ENCODE measurements at regions not wholly inside any gene's neighbourhood (a gene's known extent, or its start where the extent isn't known, plus 50 kb on each side); places are given as distances from the start of the nearest gene placed in this dataset.
"Not testable (repeated sequence)": the region's sequence is repeated elsewhere in the genome, so short reads cannot be mapped to it uniquely, and the experiment has no call there.

DNA sequence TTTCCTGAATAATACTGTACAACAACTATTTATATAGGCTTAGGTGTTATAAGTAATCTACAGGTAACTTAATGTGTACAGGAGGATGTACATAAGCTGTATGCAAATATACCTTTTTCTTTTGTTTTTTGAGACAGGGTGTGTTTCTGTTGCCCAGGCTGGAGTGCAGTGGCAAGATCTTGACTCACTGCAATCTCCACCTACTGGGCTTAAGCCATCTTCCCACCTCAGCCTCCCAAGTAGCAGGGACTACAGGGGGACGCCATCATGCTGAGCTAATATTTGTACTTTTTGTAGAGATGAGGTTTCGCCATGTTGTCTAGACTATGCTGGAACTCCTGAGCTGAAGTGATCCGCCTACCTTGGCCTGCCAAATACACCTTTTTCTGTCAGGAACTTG lies 191.7 kb upstream of the ZNF217 start:
- no peaks in the 10 kb centered on the region for H3K27me3 ChIP-seq (ENCODE audit: control insufficient read depth in 1 of 2, insufficient read depth in 2 of 2, low read length in 1 of 2)
- DNase-seq, result no peak

GRCh38 chr20:53783768-53784167 lies 190.1 kb upstream of the ZNF217 start:
- Histone ChIP-seq H3K9me3 (ENCODE audit: control insufficient read depth, low read length) (no peaks in the 10 kb centered on the region), H3K4me1 (ENCODE audit: control insufficient read depth in 1 of 2, insufficient read depth in 2 of 2, low read length in 2 of 2) (no peaks in the 10 kb centered on the region), H3K27me3 (ENCODE audit: control insufficient read depth in 1 of 2, insufficient read depth in 2 of 2, low read length in 1 of 2) (no peaks in the 10 kb centered on the region), H3K4me3 (ENCODE audit: low read length in 2 of 2) (no peak overlapping the region), H3K27ac (ENCODE audit: low read depth in 1 of 2, low read length in 2 of 2) (no peak overlapping the region), H3K36me3 (ENCODE audit: control insufficient read depth in 1 of 2, insufficient read depth in 2 of 2, low read length in 1 of 2) (no peaks in the 10 kb centered on the region)
- intact Hi-C loops (cut with DNase I), result no loop called here
- WGBS, 2 donors, result 85 to 96% methylated on average over 3 of the region's 3 CpGs
- DNase-seq (no peak), ATAC-seq (ENCODE audit: low FRiP score) (no peak)

More for the DNA sequence above, 191.7 kb upstream of the ZNF217 start:
- no peaks in the 10 kb centered on the region for H3K36me3 ChIP-seq (ENCODE audit: control insufficient read depth in 1 of 2, insufficient read depth in 2 of 2, low read length in 1 of 2)
- no peaks in the 10 kb centered on the region for H3K9me3 ChIP-seq (ENCODE audit: control insufficient read depth, low read length)
- 93% methylated on average over 3 of the region's 3 CpGs for WGBS, 2 donors
- no peaks in the 10 kb centered on the region for H3K4me1 ChIP-seq (ENCODE audit: control insufficient read depth in 1 of 2, insufficient read depth in 2 of 2, low read length in 2 of 2)
- H3K4me3 ChIP-seq (ENCODE audit: low read length in 2 of 2), result no peak overlapping the region
- intact Hi-C loops (cut with DNase I), result no loop called here
- H3K27ac ChIP-seq (ENCODE audit: low read depth in 1 of 2, low read length in 2 of 2), result no peak overlapping the region
- no peak for ATAC-seq (ENCODE audit: low FRiP score)

GRCh38 chr20:53782612-53783246 lies 189.1 kb upstream of the ZNF217 start:
- no peaks in the 10 kb centered on the region for H3K36me3 ChIP-seq (ENCODE audit: control insufficient read depth in 1 of 2, insufficient read depth in 2 of 2, low read length in 1 of 2)
- WGBS, 2 donors, result 82 to 85% methylated on average over 4 of the region's 4 CpGs
- DNase-seq (no peak), ATAC-seq (ENCODE audit: low FRiP score) (no peak)
- intact Hi-C loops (cut with DNase I), result no loop called here
- H3K4me1 ChIP-seq (ENCODE audit: control insufficient read depth in 1 of 2, insufficient read depth in 2 of 2, low read length in 2 of 2), result no peaks in the 10 kb centered on the region
- H3K27me3 ChIP-seq (ENCODE audit: control insufficient read depth in 1 of 2, insufficient read depth in 2 of 2, low read length in 1 of 2), result no peaks in the 10 kb centered on the region
- no peak overlapping the region for H3K27ac ChIP-seq (ENCODE audit: low read depth in 1 of 2, low read length in 2 of 2)
- H3K4me3 ChIP-seq (ENCODE audit: low read length in 2 of 2), result no peak overlapping the region
- H3K9me3 ChIP-seq (ENCODE audit: control insufficient read depth, low read length), result no peaks in the 10 kb centered on the region

- DNase-seq (no peak), ATAC-seq (ENCODE audit: low FRiP score) (no peak)
- no peaks in the 10 kb centered on the region for H3K9me3 ChIP-seq (ENCODE audit: control insufficient read depth, low read length)
- intact Hi-C loops (cut with DNase I), result loop anchor here in 1 of 2 donors (10.0 kb wide), 2 partner anchors 85 to 205 kb away; no protein-coding TSS in a partner anchor
- no peaks in the 10 kb centered on the region for H3K27me3 ChIP-seq (ENCODE audit: control insufficient read depth in 1 of 2, insufficient read depth in 2 of 2, low read length in 1 of 2)
- 57 to 58% methylated on average over 1 of the region's 1 CpG for WGBS, 2 donors
- H3K4me1 ChIP-seq (ENCODE audit: control insufficient read depth in 1 of 2, insufficient read depth in 2 of 2, low read length in 2 of 2), result no peaks in the 10 kb centered on the region
- no peak overlapping the region for H3K4me3 ChIP-seq (ENCODE audit: low read length in 2 of 2)
- no peaks in the 10 kb centered on the region for H3K36me3 ChIP-seq (ENCODE audit: control insufficient read depth in 1 of 2, insufficient read depth in 2 of 2, low read length in 1 of 2)
- no peak overlapping the region for H3K27ac ChIP-seq (ENCODE audit: low read depth in 1 of 2, low read length in 2 of 2)
These were observed 186.2 kb upstream of the ZNF217 start for GRCh38 chr20:53779822-53780221.

DNA sequence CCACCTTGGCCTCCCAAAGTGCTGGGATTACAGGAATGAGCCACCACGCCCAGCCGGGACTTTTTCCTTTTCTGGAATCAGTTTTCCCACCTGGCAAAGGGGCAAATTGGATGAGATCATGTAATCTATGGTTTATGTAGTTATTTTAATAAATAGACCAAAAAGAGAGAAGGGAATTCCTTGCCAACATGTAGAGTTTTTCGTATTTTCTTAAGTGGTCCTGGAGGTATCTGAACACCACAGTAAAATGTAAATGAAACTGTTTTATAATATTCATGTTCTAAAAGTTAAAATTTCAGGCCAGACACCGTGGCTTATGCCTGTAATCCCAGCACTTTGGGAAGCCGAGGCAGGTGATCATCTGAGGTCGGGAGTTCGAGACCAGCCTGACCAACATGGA lies 185.1 kb upstream of the ZNF217 start:
- Histone ChIP-seq H3K4me3 (ENCODE audit: low read length in 2 of 2) (no peak overlapping the region), H3K27me3 (ENCODE audit: control insufficient read depth in 1 of 2, insufficient read depth in 2 of 2, low read length in 1 of 2) (no peaks in the 10 kb centered on the region), H3K27ac (ENCODE audit: low read depth in 1 of 2, low read length in 2 of 2) (no peak overlapping the region), H3K4me1 (ENCODE audit: control insufficient read depth in 1 of 2, insufficient read depth in 2 of 2, low read length in 2 of 2) (peaks cover 0 to 2% of the 10 kb centered on the region in 2 donors), H3K9me3 (ENCODE audit: control insufficient read depth, low read length) (no peaks in the 10 kb centered on the region), H3K36me3 (ENCODE audit: control insufficient read depth in 1 of 2, insufficient read depth in 2 of 2, low read length in 1 of 2) (no peaks in the 10 kb centered on the region)
- intact Hi-C loops (cut with DNase I), result loop anchor here in 1 of 2 donors (10.0 kb wide), 2 partner anchors 86 to 204 kb away; no protein-coding TSS in a partner anchor
- 92 to 95% methylated on average over 7 of the region's 7 CpGs for WGBS, 2 donors
- DNase-seq (no peak), ATAC-seq (ENCODE audit: low FRiP score) (no peak)

DNA sequence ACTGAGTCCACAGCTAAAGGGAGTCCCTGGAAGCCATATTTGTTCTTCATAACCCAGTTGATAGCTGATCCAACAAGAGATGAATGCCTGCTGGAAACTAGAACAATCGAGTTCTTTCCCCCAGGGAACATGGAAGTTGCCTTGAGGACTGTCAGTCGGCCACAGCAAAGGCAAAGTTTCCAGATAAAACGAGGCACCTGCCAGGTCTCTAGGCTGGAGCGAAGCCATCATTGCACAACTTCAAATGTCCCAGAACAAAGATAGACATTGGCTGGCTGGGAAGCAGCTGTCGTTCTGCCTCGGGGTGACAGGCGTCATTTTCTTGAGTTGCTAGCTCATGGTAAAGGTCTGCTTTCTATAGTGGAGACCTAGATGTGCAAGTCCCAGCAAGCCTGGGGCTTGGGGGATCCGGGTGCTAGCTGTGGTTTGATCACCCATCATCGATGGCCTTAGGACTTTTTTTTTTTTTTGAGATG lies 184.4 kb upstream of the ZNF217 start:
- Histone ChIP-seq H3K36me3 (ENCODE audit: control insufficient read depth in 1 of 2, insufficient read depth in 2 of 2, low read length in 1 of 2) (no peaks in the 10 kb centered on the region), H3K9me3 (ENCODE audit: control insufficient read depth, low read length) (no peaks in the 10 kb centered on the region), H3K4me1 (ENCODE audit: control insufficient read depth in 1 of 2, insufficient read depth in 2 of 2, low read length in 2 of 2) (peaks cover 0 to 2% of the 10 kb centered on the region in 2 donors), H3K4me3 (ENCODE audit: low read length in 2 of 2) (no peak overlapping the region), H3K27ac (ENCODE audit: low read depth in 1 of 2, low read length in 2 of 2) (no peak overlapping the region), H3K27me3 (ENCODE audit: control insufficient read depth in 1 of 2, insufficient read depth in 2 of 2, low read length in 1 of 2) (no peaks in the 10 kb centered on the region)
- WGBS, 2 donors, result 59 to 61% methylated on average over 9 of the region's 9 CpGs
- ATAC-seq (ENCODE audit: low FRiP score) (no peak), DNase-seq (no peak)
- intact Hi-C loops (cut with DNase I), result loop anchor here in 1 of 2 donors (10.0 kb wide), 2 partner anchors 87 to 203 kb away; no protein-coding TSS in a partner anchor

DNA sequence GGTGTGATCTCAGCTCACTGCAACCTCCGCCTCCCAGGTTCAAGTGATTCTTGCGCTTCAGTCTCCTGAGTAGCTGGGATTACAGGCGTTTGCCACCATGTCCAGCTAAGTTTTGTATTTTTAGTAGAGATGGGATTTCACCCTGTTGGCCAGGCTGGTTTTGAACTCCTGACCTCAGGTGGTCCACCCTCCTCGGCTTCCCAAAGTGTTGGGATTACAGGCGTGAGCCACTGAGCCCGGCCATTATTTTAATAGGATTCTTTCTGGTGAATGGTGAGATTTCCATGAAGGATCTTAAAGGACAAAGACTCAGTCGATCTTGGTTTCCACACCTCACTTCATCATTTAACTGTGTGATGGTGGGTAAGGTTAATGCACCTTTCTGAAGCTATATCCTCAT lies 183.8 kb upstream of the ZNF217 start:
- intact Hi-C loops (cut with DNase I), result loop anchor here in 1 of 2 donors (10.0 kb wide), 2 partner anchors 87 to 203 kb away; no protein-coding TSS in a partner anchor
- H3K27ac ChIP-seq (ENCODE audit: low read depth in 1 of 2, low read length in 2 of 2); H3K4me1 ChIP-seq (ENCODE audit: control insufficient read depth in 1 of 2, insufficient read depth in 2 of 2, low read length in 2 of 2); DNase-seq; ATAC-seq (ENCODE audit: low FRiP score); H3K27me3 ChIP-seq (ENCODE audit: control insufficient read depth in 1 of 2, insufficient read depth in 2 of 2, low read length in 1 of 2); H3K36me3 ChIP-seq (ENCODE audit: control insufficient read depth in 1 of 2, insufficient read depth in 2 of 2, low read length in 1 of 2); H3K9me3 ChIP-seq (ENCODE audit: control insufficient read depth, low read length); H3K4me3 ChIP-seq (ENCODE audit: low read length in 2 of 2): not testable (repeated sequence)
- 92% methylated on average over 7 of the region's 7 CpGs for WGBS, 2 donors

DNA sequence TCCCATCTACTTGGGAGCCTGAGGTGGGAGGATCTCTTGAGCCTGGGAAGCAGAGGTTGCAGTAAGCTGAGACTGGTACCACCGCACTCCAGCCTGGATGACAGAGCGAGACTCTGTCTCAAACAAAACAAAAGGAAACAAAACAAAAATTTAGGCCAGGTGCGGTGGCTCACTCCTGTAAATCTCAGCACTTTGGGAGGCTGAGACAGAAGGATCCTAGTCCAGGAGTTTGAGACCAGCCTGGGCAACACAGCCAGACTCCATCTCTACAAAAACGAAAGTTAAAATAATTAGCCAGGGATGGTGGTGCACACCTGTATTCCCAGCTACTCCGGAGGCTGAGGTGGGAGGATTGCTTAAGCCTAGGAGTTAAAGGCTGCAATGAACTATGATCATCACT lies 183.2 kb upstream of the ZNF217 start:
- DNase-seq (no peak), ATAC-seq (ENCODE audit: low FRiP score) (no peak)
- Histone ChIP-seq H3K36me3 (ENCODE audit: control insufficient read depth in 1 of 2, insufficient read depth in 2 of 2, low read length in 1 of 2) (no peaks in the 10 kb centered on the region), H3K4me1 (ENCODE audit: control insufficient read depth in 1 of 2, insufficient read depth in 2 of 2, low read length in 2 of 2) (peaks cover 0 to 2% of the 10 kb centered on the region in 2 donors), H3K27ac (ENCODE audit: low read depth in 1 of 2, low read length in 2 of 2) (no peak overlapping the region), H3K27me3 (ENCODE audit: control insufficient read depth in 1 of 2, insufficient read depth in 2 of 2, low read length in 1 of 2) (no peaks in the 10 kb centered on the region), H3K9me3 (ENCODE audit: control insufficient read depth, low read length) (no peaks in the 10 kb centered on the region), H3K4me3 (ENCODE audit: low read length in 2 of 2) (no peak overlapping the region)
- 85 to 98% methylated on average over 5 of the region's 5 CpGs for WGBS, 2 donors
- intact Hi-C loops (cut with DNase I), result loop anchor here in 1 of 2 donors (10.0 kb wide), 2 partner anchors 88 to 202 kb away; no protein-coding TSS in a partner anchor

Measured in aorta (tissue), 5 donors.